HG03378 (cell line): ENCODE measurements at regions not wholly inside any gene's neighbourhood (a gene's known extent, or its start where the extent isn't known, plus 50 kb on each side); places are given as distances from the start of the nearest gene placed in this dataset.
"Not testable (repeated sequence)": the region's sequence is repeated elsewhere in the genome, so short reads cannot be mapped to it uniquely, and the experiment has no call there.

ENCODE experiments used
- ATAC-seq: cut with Tn5 transposase; IDR thresholded peaks from one replicate; pipeline ENCODE4 v1.9.1; 2021; ENCODE audit warnings: mild to moderate bottlenecking, moderate library complexity; ENCODE audit not compliant: unreplicated experiment

- no peak for ATAC-seq
Observed at GRCh38 chr2:12624384-12624783, 92.4 kb upstream of the TRIB2 start.

GRCh38 chr2:12624905-12625598 is 91.7 kb upstream of the TRIB2 start:
- no peak for ATAC-seq

GRCh38 chr2:12628541-12628940 is 88.2 kb upstream of the TRIB2 start:
- not testable (repeated sequence) for ATAC-seq

DNA sequence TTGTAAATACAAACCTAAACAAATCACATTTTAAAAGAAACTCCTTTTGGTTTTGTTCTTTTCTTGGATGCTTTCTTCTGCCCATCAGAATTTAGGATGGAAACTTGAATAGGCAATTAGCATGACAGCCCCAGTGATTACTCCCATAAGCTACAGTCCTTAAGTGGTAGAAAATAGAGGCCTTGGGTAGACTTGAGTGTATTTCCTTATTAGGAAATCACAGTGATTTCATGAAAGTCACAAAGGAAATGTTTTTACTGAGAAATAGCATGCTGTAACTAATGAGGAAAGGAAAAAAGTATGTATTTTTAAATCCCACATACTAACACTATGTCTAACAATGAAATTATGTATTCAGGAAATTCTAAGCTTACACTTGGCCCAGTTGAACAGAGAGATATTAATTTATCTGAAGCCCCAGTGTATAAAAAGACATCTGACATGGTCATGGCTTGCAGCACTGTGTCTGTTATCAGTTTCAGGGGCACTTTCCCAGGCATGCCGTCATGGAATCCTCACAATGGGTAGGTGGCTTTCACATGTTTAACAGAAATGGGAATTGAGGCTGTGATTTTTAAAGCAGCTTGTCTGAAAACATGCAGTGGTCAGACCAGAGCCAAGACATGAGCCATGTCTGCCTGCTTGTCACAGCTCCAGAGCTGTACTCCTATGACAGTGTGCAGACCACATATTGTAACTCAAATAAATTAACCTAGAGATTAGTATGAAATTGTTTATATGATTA is 79.7 kb upstream of the TRIB2 start:
- no peak for ATAC-seq

GRCh38 chr2:12637754-12638153 is 79.0 kb upstream of the TRIB2 start:
- ATAC-seq: no peak

- ATAC-seq: no peak
Observed at GRCh38 chr2:12641441-12641840, 75.3 kb upstream of the TRIB2 start.

- no peak for ATAC-seq
Observed at GRCh38 chr2:12642332-12642731, 74.4 kb upstream of the TRIB2 start.

GRCh38 chr2:12642859-12643258 is 73.9 kb upstream of the TRIB2 start:
- no peak for ATAC-seq

DNA sequence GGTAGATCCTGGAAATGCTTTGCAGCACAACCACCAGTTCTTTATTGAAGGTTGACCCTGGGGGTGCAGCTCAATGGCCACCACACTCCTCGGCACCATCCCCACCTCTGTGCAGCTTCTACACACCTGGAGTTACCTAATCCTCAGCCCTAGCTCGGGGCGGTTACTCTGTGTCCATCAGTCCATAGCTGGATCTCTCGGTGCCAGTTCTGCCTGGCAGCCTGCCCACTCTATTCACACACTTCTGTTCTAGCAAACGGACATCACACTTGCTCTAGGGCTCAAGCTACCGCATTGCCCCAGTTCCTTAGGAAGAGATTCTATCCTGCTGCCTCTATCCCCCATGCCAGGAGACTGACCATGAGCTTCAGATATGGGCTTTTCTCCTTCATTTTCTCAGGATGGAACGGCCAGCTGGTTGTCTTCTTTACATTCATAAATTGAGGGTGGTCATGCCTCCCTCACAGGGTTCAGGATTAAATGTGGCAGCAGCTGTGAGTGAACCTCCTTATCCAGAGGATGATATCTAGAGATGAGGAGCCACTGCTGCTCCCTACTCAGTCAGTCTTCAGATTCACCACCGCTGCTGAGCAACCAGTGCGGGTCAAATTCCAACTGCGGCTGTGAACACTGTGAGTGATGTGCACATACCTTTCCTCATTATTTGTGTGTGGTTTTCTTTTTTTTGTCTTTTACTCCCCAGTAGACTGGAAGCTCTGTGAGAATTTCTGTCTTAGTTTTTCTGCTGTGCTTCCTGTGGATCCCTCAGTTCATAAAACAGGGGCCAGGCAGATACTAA is 66.9 kb upstream of the TRIB2 start:
- ATAC-seq: no peak

DNA sequence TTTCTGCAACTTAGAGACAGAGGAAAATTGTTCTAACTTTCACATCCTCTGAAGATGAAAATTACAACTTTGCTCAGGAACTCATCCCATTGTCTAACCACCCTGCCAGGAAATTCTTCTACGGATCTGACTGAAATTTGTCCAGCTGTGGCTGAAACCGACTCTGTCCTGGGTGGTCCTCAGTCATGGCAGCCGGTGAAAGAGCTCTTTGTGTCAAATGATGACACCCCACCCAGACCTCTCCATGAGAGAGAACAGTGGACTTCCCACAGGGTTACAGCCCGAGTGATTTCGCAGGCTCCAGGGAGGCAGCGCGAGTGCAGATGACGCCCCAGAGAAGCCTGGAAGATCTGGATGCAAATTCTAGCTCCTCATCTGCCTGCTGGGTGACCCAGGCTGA is 65.1 kb upstream of the TRIB2 start:
- ATAC-seq: no peak

GRCh38 chr2:12652723-12653122 is 64.0 kb upstream of the TRIB2 start:
- no peak for ATAC-seq

DNA sequence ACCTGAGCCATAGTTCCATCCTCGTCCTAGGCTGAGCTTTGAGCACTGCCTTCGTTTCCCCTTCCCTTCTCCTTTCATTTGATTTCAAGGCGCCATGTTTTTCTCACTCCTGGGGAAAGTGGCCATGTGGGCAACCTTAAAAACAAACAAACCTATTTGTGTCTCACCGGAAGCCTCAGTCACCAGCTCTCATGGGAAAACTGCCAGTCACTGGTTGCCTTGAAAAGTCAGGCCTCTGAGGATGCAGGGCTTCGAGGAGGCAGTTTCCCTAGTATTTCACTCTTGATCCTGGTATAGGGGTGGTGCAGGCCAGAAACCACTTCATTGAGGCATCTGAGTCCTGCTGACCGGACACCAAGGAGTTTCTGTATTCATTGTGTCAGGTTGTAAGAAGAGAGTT is 59.2 kb upstream of the TRIB2 start:
- no peak for ATAC-seq

DNA sequence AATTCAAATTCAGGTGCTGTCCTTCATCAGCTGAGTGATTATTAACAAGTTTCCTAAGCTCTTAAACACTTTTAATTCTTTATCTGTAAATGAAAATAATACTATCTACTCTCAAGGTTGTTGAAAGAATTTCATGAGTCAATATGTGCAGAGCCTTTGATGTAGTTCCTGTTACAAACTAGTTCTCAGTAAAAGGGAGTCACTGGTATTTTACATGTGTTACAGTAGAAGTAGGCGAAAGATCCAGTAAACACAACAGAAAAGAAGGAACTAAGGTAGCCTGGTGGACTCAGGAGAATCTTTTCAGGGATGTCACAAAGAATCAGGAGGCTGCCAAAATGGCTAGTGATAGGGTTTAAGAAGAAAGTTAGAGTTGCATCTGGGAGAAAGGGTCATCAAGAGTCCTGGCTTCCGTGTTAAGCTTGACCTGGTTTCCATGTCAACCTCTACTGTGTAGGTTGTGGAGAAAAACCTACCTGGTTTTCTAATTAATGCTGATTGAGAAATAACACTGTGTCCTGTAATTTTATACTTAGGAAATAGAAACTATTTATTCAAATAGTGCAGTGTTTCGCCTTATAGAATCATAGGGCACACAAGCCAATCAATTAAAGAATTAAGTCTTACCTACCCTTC is 58.3 kb upstream of the TRIB2 start:
- ATAC-seq: no peak

DNA sequence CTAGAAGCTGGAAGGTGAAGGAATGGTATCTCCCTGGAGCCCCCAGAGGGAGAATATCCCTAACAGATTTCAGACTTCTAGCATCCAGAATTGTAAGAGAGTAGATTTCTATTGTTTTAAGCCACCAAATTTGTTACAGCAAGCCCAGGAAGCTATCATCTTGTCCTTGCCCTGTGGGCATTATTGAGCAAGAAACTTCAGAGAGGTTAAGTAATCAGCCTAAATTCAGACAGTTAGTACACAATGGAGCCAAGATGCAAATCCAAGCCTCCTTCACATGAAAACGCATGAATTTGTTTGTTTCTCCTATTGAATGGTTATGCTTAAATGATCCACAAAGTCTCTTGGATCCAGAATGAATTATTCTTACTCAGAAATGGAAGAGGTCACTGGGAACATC is 55.2 kb upstream of the TRIB2 start:
- no peak for ATAC-seq

GRCh38 chr2:12663306-12664037 is 53.3 kb upstream of the TRIB2 start:
- no peak for ATAC-seq

DNA sequence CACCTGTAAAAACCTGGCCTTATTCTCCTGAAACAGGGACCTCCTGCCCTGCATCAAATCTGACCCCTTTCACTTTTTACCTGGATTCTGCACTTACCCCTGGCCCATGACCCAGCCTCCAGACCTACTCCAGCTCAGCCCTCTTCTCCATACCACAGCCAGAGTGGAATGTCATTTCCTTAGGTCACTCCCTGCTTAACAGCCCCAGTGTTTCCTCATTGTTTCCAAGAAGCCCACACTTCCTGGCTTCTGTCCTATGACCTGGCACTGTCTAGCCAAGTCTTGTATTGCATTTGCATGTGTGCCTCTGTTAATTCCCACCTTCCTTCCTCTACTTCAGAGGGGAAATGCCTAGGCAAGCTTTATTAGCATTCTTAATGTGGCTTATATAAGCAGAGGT is 51.4 kb upstream of the TRIB2 start:
- ATAC-seq: no peak

GRCh38 chr2:12666445-12666844 is 50.3 kb upstream of the TRIB2 start:
- no peak for ATAC-seq
